ENCODE measurements at regions not wholly inside any gene's neighbourhood (a gene's known extent, or its start where the extent isn't known, plus 50 kb on each side); places are given as distances from the start of the nearest gene placed in this dataset.

DNA sequence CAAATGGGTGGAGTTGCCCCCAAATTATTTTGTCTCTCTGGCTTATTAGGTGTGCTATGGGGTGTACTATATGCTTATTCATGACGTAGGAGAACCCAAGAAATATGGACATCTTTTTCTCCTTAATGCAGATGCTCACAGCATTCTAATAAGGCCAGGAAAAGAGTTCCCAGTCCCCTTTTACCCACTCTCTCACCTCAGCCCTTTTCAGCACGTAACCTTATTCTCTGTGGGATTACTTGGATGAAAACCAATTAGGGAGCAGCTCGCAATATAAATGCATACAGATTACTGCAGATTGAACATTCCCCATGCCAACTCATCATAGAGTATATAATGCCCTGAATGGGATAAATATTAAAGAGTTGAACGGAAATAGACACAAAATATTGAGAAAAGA is 891.2 kb upstream of the POU3F3 start:
- WGBS, 2 donors = 79 to 82% methylated on average over 4 of the region's 4 CpGs
- no peak for TF ChIP-seq EP300 (IDR thresholded peaks at IDR 0.05)
- TF ChIP-seq, protein P1, sequence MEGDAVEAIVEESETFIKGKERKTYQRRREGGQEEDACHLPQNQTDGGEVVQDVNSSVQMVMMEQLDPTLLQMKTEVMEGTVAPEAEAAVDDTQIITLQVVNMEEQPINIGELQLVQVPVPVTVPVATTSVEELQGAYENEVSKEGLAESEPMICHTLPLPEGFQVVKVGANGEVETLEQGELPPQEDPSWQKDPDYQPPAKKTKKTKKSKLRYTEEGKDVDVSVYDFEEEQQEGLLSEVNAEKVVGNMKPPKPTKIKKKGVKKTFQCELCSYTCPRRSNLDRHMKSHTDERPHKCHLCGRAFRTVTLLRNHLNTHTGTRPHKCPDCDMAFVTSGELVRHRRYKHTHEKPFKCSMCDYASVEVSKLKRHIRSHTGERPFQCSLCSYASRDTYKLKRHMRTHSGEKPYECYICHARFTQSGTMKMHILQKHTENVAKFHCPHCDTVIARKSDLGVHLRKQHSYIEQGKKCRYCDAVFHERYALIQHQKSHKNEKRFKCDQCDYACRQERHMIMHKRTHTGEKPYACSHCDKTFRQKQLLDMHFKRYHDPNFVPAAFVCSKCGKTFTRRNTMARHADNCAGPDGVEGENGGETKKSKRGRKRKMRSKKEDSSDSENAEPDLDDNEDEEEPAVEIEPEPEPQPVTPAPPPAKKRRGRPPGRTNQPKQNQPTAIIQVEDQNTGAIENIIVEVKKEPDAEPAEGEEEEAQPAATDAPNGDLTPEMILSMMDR (IDR thresholded peaks at IDR 0.05) = no peak
- TF ChIP-seq POLR2A (IDR thresholded peaks at IDR 0.05) = no peak
- no peak overlapping the region for H3K4me3 ChIP-seq
- DNase-seq (ENCODE audit: low spot score in 2 of 2) = no peak
- no peaks in the 10 kb centered on the region for H3K36me3 ChIP-seq
- H3K4me1 ChIP-seq = no peaks in the 10 kb centered on the region
- no peaks in the 10 kb centered on the region for H3K27me3 ChIP-seq
- no peak overlapping the region for H3K27ac ChIP-seq
- peaks cover 0 to 6% (median 0%) of the 10 kb centered on the region in 4 donors for H3K9me3 ChIP-seq

GRCh38 chr2:103963146-103963725 is 890.7 kb upstream of the POU3F3 start:
- Histone ChIP-seq H3K27ac (no peak overlapping the region), H3K27me3 (no peaks in the 10 kb centered on the region), H3K4me1 (no peaks in the 10 kb centered on the region), H3K9me3 (peaks cover 0 to 6% (median 0%) of the 10 kb centered on the region in 4 donors), H3K36me3 (no peaks in the 10 kb centered on the region), H3K4me3 (no peak overlapping the region)
- 75 to 84% methylated on average over 5 of the region's 5 CpGs for WGBS, 2 donors
- DNase-seq (ENCODE audit: low spot score in 2 of 2) = no peak
- TF ChIP-seq EP300 (IDR thresholded peaks at IDR 0.05) (no peak), POLR2A (IDR thresholded peaks at IDR 0.05) (no peak)
- TF ChIP-seq, protein P1 (IDR thresholded peaks at IDR 0.05) = no peak

- WGBS, 2 donors = 88% methylated on average over 4 of the region's 4 CpGs
- no peak for DNase-seq (ENCODE audit: low spot score in 2 of 2)
- TF ChIP-seq EP300 (IDR thresholded peaks at IDR 0.05) (no peak), POLR2A (IDR thresholded peaks at IDR 0.05) (no peak)
- TF ChIP-seq, protein P1 (IDR thresholded peaks at IDR 0.05) = no peak
- no peaks in the 10 kb centered on the region for H3K4me1 ChIP-seq
- H3K27me3 ChIP-seq = no peaks in the 10 kb centered on the region
- no peak overlapping the region for H3K27ac ChIP-seq
- no peaks in the 10 kb centered on the region for H3K36me3 ChIP-seq
- no peaks in the 10 kb centered on the region for H3K9me3 ChIP-seq
- H3K4me3 ChIP-seq = no peak overlapping the region
Measured at GRCh38 chr2:103977241-103977640, 876.7 kb upstream of the POU3F3 start.

DNA sequence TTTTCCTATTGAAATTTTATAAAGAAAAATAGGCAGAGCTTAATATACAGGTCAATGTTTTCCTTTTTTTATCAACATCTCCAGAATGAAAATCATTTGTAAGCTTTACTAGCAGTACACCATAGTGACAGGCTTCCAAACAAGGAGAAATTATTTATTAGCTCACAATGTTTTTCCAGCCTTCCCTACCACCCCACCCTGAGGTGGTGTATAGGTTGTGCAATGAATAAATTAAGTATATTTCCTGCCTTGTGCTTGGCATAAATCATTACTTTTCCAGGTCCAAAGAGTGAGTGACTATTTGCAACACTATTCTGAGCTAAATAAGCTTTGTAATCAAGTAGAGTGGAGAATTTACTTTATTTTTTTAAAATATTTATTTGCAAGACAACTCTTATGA is 876.2 kb upstream of the POU3F3 start:
- no peak for TF ChIP-seq POLR2A (IDR thresholded peaks at IDR 0.05)
- TF ChIP-seq, protein P1 (IDR thresholded peaks at IDR 0.05) = no peak
- no peak for TF ChIP-seq EP300 (IDR thresholded peaks at IDR 0.05)
- H3K4me3 ChIP-seq = no peak overlapping the region

DNA sequence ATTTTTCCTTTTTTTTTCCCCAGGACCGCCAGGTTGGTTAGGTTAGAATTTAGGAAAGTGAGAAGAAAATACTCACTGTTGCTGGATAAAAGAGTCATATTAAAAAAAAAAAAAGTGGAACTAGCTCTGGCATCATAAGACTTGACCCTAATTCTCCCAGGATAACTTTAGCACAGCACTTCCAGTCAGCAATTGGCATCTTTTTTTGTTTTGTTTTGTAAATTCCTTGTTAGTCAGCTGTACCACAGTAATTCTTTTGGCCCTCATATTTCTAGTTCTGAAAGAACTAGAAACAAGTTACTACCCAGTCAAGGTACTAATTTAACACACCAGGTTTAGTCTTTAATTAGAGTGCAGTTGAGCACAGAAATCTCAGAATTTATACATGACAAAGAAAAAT is 873.5 kb upstream of the POU3F3 start:
- Histone ChIP-seq H3K4me1 (no peaks in the 10 kb centered on the region), H3K4me3 (no peak overlapping the region), H3K9me3 (no peaks in the 10 kb centered on the region), H3K36me3 (no peaks in the 10 kb centered on the region), H3K27ac (no peak overlapping the region), H3K27me3 (no peaks in the 10 kb centered on the region)
- DNase-seq (ENCODE audit: low spot score in 2 of 2) = no peak
- TF ChIP-seq, protein P1 (IDR thresholded peaks at IDR 0.05) = no peak
- TF ChIP-seq POLR2A (IDR thresholded peaks at IDR 0.05) (no peak), EP300 (IDR thresholded peaks at IDR 0.05) (no peak)
- WGBS, 2 donors = 82 to 84% methylated on average over 1 of the region's 1 CpG

More for the DNA sequence above, 876.2 kb upstream of the POU3F3 start:
- Histone ChIP-seq H3K36me3 (no peaks in the 10 kb centered on the region), H3K27ac (no peak overlapping the region), H3K27me3 (no peaks in the 10 kb centered on the region), H3K4me1 (no peaks in the 10 kb centered on the region), H3K9me3 (no peaks in the 10 kb centered on the region)
- no peak for DNase-seq (ENCODE audit: low spot score in 2 of 2)
